PC-3 (cell line): ENCODE measurements at regions not wholly inside any gene's neighbourhood (a gene's known extent, or its start where the extent isn't known, plus 50 kb on each side); places are given as distances from the start of the nearest gene placed in this dataset.

Experiments used
- CTCF ChIP-seq: fragments of 300-600 bp; sonication (generic); conservative IDR thresholded peaks from 2 replicates; pipeline ENCODE4 v1.5.1; 2017; ENCODE audit warnings: antibody characterized with exemption, low read depth, mild to moderate bottlenecking, low read length
- EZH2 ChIP-seq: fragments of 300-600 bp; sonication (generic); IDR thresholded peaks from one replicate; pipeline ENCODE4 v1.6.1; 2017; ENCODE audit warnings: antibody characterized with exemption, mild to moderate bottlenecking, low read length; ENCODE audit not compliant: unreplicated experiment
- EZH2phosphoT487 ChIP-seq: fragments of 300-600 bp; sonication (generic); IDR thresholded peaks from 2 replicates; pipeline ENCODE4 v1.6.1; 2018; ENCODE audit warnings: mild to moderate bottlenecking, antibody characterized with exemption, low read length, borderline replicate concordance

- no peak for TF ChIP-seq CTCF
- no peak for TF ChIP-seq EZH2
- TF ChIP-seq EZH2phosphoT487, result no peak
Observed at GRCh38 chr16:87221633-87222032, 95.6 kb downstream of the C16orf95 start.
